ENCODE measurements at regions not wholly inside any gene's neighbourhood (a gene's known extent, or its start where the extent isn't known, plus 50 kb on each side); places are given as distances from the start of the nearest gene placed in this dataset.

GRCh38 chr4:53917729-53918128 is 146.7 kb downstream of the CHIC2 start:
- TF ChIP-seq CTCF (IDR thresholded peaks at IDR 0.05) (no peak), POLR2A (IDR thresholded peaks at IDR 0.05) (no peak), POLR2AphosphoS5 (IDR thresholded peaks at IDR 0.05) (no peak)
